GM19455 (cell line): ENCODE measurements at regions not wholly inside any gene's neighbourhood (a gene's known extent, or its start where the extent isn't known, plus 50 kb on each side); places are given as distances from the start of the nearest gene placed in this dataset.

Experiments
- ATAC-seq: cut with Tn5 transposase; IDR thresholded peaks from one replicate; pipeline ENCODE4 v1.9.1; 2021; ENCODE audit not compliant: unreplicated experiment

DNA sequence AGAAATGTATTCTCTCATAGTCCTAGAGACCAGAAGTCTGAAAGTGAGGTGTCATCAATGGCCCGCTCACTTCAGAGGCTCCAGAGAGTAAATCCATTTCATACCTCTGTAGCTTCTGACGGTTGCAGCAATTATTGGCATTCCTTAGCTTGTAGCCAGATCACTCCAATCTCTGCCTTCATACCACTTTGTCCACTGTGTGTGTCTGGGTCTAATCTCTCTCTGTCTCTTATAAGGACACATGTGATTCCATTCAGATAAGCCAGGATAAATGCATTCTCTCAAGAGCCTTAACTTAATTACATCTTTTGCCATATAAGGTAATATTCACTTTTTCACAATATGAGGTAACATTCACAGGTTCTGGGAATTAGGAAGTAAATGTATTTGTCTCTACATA, 365.7 kb downstream of the GXYLT1 start:
- ATAC-seq: no peak

DNA sequence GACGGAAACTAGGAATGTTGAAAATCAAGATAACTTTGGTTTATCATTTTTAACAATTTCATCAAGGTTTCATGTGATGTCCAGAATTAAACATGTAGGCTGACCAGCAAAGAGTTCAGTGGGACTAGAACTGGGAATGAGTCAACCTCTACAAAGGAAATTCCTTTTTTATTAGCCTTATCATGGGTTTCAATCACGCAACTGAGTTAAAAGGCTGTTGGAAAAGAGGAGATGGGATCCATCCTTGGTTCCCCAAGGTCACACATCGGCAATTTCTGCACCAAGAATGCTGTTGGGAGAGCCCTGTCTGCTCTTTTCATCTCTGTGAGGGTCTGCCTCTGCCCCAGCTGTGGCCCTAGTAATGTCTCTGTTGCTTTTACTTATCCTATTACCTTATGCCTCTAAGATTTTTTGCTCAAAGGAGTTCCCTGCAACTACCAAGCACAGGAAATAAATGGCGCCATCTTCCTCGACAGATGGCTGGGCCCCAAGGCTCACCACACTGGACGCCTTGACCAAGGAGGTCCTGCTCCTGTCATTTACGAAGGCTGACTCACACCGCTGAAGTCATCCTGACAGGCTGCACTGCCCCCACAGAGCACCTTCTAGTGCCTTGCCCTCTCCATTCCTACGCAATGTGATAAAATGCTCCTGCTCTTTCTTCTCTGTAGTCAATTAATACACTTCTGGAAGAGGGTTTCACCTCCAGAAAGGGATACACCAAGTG, 367.4 kb downstream of the GXYLT1 start:
- no peak for ATAC-seq

DNA sequence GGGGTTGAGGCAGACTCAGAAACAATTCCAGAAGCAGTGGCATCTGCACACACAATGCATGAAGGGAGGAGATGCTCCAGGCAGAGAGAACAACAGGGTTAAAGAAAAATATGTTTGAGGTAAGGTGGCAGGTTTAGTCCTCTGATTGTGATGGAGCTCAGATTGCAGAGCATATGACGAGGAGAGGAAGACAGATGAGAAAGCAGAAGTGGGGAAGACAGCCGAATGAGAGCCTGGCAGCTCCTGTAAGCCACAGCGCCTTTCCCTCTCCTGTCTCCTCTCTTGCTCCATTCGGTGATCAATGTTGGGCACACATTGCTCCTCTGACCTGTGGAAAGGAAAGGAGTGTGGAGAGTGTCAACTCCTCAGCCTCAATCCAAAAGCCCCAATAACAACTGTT, 372.2 kb downstream of the GXYLT1 start:
- ATAC-seq: no peak

DNA sequence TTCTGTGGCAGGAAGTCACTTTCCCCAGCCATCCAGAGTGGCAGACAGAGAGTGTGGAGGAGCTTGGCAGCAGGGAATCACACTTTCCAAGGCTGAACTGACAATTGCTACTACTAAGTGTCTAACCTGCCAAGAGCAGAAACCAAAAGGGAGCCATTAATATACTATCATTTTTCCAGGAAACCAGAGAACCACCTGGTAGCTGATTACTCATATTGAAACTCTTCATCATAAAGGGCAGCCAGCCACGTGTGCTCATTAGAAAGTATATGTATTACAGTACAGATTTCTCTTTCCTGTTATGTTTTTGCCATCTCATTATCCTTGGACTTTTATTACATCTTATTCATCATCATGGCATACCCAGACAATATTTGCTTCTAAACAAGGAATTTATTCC, 374.9 kb downstream of the GXYLT1 start:
- ATAC-seq: peak; percentile 81

DNA sequence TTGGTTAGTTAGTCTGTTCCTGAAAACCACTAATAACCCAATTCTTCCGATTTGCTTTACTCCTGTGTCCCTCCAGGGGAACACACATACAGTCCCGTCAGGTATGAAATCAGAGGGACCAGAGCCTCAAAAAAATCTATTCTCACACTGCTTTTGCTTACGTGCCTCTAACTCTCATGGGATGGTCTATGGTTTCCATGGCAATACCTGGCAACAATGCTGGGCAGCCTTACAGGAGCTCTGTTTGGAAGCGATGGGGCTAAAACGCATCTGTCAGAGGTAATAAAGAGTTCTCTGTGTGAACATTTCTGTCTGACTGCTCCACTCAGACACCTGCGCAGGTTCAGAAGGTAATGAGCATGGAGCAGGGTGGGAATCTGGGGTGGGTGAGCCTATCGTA, 376.2 kb downstream of the GXYLT1 start:
- no peak for ATAC-seq

DNA sequence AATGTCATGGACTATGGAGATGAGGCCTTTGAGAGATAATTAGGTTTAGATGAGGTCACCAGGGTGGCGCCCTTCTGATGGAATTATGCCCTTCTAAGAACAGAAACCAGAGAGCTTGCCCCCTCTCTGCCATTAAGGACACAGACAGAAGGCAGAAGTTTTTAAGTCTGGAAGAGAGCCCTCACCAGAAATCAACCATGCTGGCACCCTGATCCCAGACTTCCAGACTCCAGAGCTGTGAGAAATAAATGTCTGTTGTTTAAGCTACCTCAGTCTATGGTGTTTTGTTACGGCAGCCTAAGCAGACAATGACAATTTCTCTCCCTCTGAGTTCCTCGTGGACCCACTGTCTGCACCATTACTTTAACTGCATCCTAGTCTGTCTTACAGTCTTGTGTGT, 382.0 kb downstream of the GXYLT1 start:
- ATAC-seq: no peak

DNA sequence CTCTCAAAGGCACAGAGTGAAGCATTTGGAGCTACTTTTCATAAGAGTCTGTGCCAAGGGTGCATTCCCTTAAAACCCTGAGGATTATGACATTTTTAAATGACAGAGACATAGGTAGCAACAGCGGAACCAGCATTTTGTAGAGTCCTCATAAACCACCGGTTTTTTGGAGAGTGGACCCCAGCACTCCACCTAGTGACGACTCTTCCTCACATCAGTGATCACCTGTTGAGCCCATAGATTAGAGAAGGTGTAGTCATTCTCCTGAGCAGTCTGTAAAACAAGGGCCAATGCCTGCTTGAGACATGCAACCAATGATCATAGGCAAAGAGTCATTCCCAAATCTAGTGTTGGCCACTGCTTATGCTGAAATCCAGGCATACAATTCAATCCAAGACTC, 399.1 kb downstream of the GXYLT1 start:
- ATAC-seq: no peak

DNA sequence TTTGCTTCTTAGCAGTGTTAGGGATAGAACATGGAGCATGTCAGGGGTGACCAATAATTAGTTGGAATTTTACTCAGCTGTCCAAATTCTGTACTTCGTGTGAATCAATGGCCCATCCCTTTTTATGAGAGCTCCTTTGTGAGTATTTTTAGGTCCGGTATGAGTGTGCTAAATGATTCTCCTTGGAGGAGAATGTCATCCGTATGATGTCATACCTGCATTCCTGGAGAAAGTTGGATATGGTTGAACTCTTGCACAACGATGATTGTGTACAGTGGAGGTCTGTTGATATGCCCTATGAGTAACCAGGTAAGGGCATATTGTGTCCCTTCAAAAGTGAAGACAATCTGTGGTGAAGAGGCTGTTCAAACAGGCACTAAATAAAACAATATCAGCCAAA, 400.8 kb downstream of the GXYLT1 start:
- ATAC-seq: no peak

DNA sequence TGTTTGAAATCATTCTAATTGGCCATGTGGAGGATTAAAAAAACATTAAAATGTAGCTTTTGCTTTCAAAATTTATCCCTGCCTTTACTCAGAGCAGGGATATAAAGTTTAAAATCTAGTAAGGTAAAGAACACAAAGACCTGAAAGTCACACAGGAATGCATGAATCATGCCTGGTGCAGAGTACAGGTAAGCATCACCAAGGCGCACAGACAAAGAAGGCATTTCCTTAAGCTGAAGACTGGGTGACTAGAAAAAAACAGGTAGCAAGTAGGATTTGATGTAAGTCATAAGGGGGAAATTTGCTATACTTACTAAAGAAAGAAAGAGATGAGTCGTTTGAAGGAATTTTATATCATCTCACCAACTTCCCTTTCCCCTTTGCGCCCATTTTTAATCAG, 405.6 kb downstream of the GXYLT1 start:
- ATAC-seq: no peak

DNA sequence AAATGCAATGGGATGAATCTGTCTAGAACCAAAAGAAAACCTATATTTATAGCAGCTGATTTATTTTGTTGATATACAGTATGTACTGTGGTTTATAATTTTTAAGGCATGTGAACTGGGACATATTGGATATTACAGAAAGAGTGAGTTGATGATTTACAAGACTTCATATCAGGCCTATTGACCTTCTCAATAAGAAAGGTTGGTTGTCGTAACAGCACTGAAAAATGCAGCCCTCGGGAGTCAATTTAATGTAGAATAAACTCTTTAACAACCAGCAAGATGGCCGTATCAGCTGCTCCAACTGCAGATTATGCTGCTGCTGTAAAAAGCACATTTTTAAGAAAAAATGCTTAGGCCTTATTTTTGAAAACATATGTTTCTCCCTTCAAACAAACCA, 407.3 kb downstream of the GXYLT1 start:
- no peak for ATAC-seq

DNA sequence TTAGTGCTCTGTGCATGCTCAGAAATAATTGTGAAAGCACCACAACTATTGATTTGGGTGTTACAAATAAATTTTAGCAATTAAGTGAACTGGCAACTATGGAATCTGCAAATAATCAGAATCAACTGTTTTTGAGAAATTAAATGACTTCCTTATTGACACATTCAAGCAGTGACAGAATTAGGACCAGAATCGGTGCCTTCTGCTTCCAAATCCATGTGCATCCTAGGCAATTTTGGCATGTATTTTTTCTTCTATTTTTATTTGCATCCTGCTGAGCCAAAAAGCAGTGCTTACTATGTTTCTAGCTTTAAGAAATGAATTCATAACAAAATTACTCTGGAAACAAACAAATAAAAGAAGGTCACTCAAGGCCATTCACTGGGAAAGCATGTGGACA, 408.2 kb downstream of the GXYLT1 start:
- no peak for ATAC-seq

DNA sequence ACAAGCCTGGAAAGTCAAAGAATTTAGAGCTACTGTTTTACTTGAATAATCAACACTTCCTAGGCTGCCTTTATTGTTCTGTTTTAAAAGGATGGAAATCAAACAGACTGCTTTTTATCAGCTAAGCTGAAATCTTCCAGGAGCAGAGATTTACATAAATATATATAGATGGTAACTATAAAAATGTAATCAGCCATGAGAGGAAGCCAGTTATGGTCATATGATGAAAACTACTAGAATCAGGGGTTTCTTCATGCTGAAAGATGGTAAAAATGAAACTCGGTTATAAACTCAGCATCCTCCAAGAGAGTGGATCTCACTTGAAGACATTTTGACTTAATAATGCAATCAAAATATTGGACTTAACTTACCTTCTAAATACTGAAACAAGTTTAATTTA, 413.0 kb downstream of the GXYLT1 start:
- ATAC-seq: no peak

DNA sequence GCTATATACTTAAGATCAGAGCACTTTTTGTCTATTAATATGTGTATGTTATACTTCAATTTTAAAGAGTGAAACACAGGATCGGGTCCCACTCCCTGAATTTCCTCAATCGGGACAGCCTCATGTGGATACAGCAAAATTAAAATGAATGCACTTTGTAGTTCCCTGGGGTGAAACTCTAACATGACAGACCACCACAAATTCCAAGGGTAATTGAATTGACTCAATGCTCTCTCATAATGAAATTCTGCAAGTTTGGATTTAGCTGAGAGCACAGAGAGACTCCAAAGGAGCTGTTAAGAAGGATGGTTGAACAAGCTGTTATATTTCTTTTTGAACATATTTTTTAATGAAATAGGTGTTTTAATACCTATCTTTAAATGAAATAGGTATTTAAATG, 413.6 kb downstream of the GXYLT1 start:
- ATAC-seq: no peak

DNA sequence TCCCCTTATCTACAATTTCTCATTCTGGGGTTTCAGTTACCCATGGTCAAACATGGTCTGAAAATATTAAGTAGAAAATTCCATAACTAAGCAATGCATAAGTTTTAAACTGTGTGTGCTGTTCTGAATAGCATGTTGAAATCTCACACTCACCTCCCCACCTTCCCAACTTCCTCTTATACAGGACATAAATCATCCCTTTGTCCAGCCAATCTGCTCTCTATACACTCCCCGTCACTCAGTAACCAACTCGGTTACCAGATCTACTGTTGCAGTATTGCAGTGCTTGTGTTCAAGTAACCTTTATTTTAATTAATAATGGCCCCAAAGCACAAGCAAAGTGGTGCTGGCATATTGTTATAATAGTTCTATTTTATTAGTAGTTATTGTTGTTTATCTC, 420.5 kb downstream of the GXYLT1 start:
- ATAC-seq: no peak

DNA sequence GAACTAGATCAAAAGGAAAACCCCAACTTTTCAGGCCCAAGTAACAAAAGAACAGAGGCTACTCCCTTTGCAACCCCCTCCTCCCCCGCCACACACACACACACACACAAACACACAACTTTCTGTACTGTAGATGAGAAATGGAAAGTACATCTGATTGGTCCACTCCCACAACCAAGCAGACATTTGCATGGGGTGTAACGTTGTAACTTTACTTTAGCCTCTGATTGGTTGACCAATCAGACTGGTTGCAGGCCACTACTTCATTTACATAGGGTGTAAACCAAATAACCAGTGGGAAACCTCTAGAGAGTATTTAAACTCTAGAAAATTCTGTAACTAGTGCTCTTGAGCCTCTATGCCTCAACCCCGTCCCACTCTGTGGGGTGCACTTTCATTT, 425.5 kb downstream of the GXYLT1 start:
- ATAC-seq: no peak

DNA sequence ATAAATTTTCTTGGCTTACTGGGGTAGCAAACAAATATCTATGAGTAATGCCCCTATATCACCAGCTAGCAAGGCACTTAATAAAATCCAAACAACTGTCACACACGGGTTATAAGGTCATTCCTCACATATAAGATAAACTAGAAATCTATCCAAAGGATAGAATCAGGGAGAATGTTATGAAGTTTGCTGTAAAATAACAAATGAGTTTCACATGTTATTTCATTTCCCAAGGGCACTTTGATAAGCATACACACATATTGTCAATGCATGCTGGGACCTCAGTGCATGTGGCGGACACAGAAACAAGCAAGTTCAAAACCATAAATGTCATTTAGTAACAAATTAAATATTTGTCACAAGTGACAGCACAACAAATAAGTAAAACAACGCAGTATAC, 429.4 kb downstream of the GXYLT1 start:
- ATAC-seq: no peak

DNA sequence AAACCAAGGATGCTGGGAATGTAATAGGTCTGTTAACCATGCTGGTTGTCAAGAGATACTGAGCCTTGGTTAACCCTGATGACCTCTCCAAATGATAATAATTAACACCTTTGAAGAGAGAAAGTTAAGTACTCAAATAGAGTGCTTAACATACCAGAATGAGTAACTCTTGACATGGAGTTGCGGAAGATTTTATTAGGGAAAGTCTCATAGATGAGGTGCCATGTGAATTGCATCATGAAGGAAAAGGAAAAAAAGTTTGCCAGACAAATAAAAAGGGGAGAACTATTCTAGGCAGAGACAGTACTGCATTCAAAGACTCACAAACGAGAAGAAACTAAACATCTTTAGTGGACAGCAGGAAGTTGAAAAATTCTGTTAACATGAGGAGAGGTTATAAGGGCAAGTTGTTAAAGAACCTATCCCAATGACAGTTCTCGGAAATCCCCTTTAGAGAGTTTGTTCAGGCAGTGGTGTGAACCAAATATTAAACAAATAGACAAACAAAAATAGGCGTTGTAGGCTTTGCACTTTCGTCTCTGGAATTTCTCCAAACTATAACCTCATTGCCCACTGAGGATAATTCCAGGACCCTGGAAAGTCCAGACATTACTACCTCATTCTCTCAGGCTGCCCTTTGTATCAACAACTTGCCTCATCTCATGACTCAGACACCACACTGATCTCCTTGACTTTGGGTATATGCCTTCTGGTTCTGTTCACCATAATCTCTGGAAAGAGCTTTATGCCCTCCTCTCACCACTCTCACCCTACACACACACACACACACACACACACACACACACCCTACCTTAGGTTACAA, 435.0 kb downstream of the GXYLT1 start:
- no peak for ATAC-seq

DNA sequence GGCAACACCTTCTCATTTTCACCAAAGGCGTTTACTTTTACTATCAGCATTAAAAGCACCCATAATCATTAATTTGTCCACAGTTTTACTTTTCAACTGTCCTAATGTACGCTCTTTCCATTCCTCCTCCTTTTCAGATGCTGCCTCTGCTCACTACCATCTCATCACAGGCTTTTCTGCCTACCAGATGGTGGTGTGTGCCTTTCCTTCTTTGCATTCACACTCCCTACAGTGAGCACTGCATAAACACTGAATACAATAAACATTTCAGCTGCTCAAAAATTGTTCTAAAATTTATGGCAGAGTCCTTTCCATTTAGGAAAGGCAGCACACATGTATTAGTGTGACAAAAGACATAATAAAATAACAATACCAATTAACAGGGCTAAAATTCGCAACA, 435.7 kb downstream of the GXYLT1 start:
- no peak for ATAC-seq

DNA sequence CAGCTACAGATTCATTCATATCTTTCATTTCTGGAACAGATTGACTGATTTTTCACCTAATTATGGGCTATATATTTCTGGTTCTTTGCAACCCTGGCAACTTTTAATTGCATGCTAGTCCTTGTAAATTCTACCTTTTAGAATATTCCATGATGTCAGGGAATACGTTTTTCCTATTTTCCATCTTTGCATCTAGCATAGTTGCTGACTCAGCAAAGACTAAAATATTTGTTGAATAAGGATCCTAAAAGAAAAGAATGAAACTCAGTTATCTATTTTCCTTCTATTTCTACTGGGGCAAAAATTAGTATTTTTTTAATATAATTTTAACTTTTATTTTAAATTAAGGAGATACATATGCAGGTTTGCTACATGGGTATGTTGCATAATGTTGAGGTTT, 438.3 kb downstream of the GXYLT1 start:
- no peak for ATAC-seq

DNA sequence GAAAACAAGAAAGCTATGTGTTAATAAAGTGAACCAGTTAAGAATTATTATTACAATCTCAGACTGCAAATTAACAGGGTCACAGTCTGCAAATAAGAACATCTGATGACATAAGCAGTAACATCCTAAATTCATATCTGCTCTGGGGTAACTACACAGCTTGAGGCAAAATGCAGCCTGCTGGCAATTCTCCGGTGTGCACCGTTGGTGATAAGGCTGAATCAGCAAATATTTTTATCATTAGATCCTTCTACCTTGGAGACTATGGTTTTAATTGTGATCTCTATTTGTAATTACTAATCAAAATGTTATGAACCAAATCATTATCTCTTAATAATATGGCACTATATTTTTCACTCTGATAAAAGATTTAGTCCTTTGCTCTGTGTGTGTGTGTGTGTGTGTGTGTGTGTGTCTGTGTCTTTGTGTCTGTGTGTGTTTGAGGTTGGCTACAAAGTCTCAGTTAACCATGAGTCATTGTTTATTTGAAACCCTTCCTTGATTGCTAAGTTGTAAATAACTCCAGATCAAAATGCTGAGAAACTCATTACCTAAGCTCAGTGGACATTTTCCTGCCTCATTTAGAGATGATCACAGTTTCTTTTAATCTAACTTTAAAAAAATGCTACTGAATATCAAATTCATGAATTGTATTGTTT, 442.6 kb downstream of the GXYLT1 start:
- ATAC-seq: no peak

DNA sequence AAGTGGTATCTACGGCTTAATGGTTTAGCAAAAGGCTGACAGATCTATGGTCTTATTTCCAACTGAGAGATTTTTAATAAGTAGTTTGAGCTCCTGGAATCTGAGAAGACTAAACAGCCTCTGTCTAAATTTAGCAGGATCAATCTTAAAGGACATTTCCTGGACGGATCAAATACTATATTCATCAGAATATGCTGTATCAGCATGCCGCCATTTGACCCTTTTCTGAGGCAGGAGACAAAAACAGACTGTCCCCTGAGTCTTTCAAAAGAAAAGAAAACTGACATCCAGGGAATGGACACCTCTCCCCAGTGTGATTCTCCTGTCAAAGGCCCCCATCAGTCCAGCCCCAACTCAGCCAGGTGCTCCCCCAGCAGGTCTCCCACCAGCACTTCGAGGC, 443.7 kb downstream of the GXYLT1 start:
- ATAC-seq: no peak

DNA sequence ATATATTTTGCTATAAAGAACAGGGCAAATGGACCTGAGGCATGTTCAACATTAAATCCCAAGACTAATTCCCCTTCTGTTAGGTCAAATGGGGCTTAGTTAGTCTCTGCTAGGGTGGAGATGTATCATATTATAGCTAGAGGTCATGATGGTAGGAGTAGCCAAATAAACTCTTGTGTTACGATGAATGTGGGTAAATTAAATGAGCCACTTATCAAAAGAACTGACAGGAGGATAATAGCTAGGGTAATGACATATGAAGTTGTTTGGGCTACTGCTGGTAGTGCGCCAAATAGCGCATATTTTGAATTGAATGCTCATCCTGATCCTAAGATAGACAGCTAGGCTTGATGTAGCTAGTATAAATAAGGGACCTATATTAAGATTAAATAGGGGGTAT, 445.0 kb downstream of the GXYLT1 start:
- ATAC-seq: no peak
